ENCODE measurements at regions not wholly inside any gene's neighbourhood (a gene's known extent, or its start where the extent isn't known, plus 50 kb on each side); places are given as distances from the start of the nearest gene placed in this dataset.

DNA sequence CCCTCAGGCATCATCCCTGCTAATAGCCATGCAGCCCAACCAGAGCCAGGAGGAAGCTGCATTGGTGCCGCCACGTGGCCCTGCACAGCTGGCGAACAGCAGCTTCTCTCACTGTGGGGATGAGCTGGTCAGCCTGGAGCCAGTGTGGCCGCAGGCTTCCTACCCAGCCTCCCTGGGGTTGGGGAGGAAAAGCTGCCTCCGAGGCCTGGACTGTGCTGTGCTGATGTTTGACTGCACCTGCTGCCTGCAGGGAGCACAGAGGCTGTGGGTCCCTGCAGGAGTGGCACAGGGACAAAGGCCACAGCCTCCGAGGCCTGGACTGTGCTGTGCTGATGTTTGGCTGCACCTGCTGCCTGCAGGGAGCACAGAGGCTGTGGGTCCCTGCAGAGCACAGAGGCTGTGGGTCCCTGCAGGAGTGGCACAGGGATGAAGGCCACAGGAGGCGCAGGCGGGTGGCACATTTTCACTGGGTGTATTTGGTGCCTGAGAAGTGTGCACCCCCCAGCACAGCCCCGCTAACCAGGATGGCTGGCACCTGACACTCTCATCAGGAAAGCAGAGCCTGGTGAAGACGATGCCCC, 83.9 kb downstream of the DLL1 start (continued):
- no peak for TF ChIP-seq RNF2 (IDR thresholded peaks at IDR 0.05; ENCODE audit: borderline replicate concordance, low read depth, low read length, missing control alignments, poor library complexity, severe bottlenecking)
- TF ChIP-seq CHD2 (IDR thresholded peaks at IDR 0.05; ENCODE audit: low read length) = no peak
- TF ChIP-seq SRF (IDR thresholded peaks at IDR 0.05; ENCODE audit: low read depth, low read length) = no peak

Measured in H1 (cell line).